D341Med (cell line): ENCODE measurements at regions not wholly inside any gene's neighbourhood (a gene's known extent, or its start where the extent isn't known, plus 50 kb on each side); places are given as distances from the start of the nearest gene placed in this dataset.
"Not testable (repeated sequence)": the region's sequence is repeated elsewhere in the genome, so short reads cannot be mapped to it uniquely, and the experiment has no call there.

ENCODE experiments used
- DNase-seq: peaks from one replicate; pipeline ENCODE4 v3.0.0; 2012; ENCODE audit warnings: low spot score

- DNase-seq, result no peak
Measured at GRCh38 chr4:14368391-14368790, 633.9 kb upstream of the CPEB2 start.

DNA sequence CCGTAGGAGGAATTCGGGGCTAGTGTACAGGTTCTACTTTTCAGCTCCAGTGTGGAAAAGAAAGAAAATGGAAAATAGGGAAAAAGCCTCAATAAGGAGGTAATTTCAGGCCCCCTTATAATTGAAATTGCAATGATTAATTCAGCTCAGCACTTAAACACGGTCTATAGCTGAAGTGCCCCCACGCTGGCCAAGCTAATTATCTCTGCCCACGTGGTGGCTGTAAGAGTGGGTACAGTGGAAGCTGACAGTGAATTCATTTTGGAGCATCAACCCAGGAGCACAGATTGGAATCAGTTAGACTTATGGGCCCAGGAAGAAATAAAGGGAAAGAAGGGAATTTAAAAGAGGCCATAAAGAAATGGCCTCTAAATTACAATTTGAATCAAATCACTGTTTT lies 631.1 kb upstream of the CPEB2 start:
- DNase-seq, result no peak

- no peak for DNase-seq
Measured at GRCh38 chr4:14375816-14376215, 626.5 kb upstream of the CPEB2 start.

GRCh38 chr4:14379183-14379582 lies 623.1 kb upstream of the CPEB2 start:
- no peak for DNase-seq

DNA sequence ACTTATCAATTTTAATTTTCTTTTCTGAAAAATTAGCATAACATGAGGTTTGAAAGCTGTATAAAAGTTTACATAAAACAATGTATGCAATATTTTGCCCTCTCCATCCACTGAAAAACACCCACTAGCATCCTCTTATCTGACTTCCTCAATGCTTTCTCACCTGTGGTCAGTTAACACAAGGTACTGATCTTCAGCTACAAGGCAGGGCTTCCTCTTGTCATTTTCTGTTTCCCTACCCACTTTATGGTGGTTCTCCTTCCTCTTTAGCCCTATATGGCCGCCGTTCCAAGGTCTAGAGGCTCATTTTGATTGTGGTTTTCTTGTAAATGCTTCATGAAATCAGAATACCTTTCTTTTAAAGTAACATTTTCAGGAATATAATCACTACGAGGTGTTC lies 618.6 kb upstream of the CPEB2 start:
- DNase-seq, result no peak

GRCh38 chr4:14384824-14385223 lies 617.5 kb upstream of the CPEB2 start:
- no peak for DNase-seq

- no peak for DNase-seq
Measured at GRCh38 chr4:14386196-14386595, 616.1 kb upstream of the CPEB2 start.

GRCh38 chr4:14387647-14388046 lies 614.6 kb upstream of the CPEB2 start:
- DNase-seq, result no peak

DNA sequence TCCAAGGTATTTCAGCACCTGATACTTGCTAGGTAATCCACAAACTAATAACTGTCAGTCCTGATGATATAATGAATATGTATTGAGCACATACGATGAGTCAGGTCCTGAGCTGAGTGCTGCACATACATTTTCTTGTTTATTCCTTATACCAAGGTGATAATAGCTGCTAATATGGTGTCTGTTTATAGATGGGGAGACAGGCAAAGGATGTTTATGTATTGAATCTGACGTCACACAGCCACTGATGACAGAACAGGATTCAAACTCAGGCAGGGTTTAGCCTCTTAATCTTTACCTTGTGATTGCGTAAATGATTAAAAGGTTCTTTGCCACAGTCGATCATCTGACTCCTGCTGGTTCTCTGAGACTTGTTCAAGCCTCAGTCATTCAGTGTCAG lies 609.9 kb upstream of the CPEB2 start:
- no peak for DNase-seq

DNA sequence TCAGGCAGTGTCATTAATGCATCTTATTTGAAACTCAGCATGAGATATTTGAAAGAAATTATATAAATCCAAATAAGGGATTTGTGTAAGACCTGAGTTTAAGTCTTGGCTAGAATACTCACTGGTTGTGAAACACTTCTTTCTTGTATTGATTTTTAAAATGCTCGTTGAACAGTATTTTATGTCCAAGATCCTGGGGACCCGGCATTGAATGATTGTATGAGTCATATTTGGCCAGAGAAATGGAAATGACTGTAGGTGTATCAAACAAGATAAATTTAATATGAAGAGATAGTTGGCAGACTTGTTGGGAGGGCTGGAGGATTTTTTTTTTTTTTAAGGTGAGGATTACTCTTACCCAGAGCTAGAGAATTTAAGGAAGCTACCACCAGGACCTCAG lies 606.1 kb upstream of the CPEB2 start:
- DNase-seq, result no peak

GRCh38 chr4:14399848-14400247 lies 602.4 kb upstream of the CPEB2 start:
- no peak for DNase-seq

- DNase-seq, result no peak
Measured at GRCh38 chr4:14400307-14400706, 602.0 kb upstream of the CPEB2 start.

DNA sequence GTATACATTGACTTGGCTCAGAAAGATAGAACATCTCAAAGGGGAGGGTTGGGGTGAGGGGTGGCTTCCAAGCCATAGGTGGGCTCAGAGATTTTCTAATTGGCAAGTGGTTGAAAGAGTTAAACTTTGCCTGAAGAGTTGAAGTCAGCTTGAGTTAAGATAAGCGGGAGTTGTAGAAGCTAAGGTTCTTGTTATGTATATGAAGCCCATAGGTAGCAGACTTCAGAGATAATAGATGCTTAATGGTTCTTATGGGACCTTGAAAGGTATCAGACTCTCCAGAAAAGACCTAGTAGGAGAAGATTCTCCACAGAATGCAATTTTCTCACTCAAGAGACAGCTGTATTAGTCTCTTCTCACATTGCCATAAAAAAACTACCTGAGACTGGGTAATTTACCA lies 599.1 kb upstream of the CPEB2 start:
- DNase-seq, result no peak

- DNase-seq, result no peak
Measured at GRCh38 chr4:14404730-14405129, 597.6 kb upstream of the CPEB2 start.

DNA sequence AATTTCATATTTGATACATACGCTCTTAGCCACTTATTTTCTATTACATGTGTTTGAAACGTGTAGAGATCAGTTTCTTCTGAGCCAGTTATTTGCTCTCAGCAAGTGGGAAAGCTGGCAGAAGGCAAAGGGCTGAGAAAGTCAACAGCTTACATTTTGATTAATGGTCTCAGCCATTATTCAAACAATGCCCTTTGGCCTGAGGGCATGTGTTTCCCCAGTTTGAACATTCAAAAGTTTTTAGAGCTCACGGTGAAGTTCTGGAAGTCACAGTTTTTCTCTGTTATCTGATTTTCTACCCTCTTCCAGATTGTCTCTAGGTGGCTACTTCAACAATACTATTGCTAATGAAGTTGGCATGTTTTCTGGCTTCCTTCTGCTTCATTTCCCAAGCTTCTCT lies 591.8 kb upstream of the CPEB2 start:
- no peak for DNase-seq

GRCh38 chr4:14415146-14415545 lies 587.1 kb upstream of the CPEB2 start:
- no peak for DNase-seq

- no peak for DNase-seq
Measured at GRCh38 chr4:14419516-14419915, 582.8 kb upstream of the CPEB2 start.

DNA sequence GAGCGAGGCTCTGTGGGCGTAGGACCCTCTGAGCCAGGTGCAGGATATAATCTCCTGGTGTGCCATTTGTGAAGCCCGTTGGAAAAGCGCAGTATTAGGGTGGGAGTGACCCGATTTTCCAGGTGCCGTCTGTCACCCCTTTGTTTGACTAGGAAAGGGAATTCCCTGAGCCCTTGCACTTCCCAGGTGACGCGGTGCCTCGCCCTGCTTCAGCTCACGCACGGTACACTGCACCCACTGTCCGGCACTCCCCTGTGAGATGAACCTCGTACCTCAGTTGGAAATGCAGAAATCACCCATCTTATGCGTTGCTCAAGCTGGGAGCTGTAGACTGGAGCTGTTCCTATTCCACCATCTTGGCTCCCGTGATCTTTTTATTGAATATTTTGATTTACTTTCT lies 576.0 kb upstream of the CPEB2 start:
- DNase-seq, result not testable (repeated sequence)

DNA sequence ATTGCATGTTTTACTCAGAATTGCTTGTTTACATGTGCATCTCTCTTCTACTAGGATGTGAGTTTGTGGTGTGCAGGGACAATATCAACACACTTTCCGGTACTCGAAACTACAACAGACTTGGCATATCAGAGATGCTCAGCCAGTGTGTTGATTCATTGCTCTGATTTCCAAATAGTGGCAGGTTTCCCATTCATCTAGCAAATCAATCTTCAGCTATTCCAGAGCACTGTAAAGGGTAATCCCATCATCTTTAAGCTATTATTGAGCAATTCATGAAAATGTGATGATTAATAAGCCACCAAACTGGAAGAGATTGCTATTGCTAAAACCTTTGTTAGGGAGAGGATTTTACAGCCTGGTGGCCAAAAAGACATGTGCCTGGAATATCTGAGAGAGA lies 574.2 kb upstream of the CPEB2 start:
- DNase-seq, result no peak

DNA sequence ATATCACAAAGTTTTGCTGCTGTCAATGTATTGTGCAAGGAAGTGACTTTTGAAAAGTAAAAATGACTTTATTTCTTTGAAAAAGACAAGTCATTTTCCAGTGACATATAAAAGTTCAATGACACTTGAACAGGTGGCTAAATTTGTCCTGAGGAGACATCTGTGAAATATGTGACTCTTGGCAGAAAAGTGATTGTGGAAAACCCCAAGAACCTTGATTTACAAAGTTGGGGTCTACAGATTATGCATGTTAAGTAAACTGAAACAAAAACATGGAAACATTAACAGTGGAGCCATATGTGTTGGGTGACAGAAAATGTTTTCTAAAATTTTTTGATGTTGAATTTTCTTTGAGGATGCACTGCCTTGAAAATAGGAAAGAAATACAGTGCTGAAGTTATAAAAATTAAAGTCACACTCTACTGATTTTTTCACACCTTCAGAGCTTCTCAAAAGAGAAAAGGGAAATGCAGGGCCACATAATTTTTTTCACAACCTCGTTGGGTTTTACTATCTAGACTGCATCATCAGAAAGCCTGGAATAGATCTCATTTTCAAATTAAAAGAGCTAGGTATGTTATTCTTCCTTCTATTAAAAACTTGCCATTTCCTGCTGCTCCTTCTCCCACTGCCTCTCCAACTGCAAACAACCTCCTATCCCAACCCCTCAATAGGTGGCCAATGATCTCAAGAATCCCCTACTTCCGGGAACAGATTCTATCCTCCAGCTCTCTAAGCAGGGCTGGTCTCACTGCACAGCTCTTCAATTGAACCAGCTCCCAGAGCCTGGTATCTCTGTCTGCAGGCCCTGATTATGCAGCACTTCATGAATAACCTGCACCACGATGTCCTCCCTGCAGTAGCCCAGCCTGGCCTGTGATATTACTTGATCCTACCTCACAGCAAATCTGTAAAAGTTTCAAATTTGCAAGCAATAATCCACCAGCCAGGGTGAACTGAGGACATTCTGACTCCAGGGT lies 570.8 kb upstream of the CPEB2 start:
- DNase-seq, result no peak

DNA sequence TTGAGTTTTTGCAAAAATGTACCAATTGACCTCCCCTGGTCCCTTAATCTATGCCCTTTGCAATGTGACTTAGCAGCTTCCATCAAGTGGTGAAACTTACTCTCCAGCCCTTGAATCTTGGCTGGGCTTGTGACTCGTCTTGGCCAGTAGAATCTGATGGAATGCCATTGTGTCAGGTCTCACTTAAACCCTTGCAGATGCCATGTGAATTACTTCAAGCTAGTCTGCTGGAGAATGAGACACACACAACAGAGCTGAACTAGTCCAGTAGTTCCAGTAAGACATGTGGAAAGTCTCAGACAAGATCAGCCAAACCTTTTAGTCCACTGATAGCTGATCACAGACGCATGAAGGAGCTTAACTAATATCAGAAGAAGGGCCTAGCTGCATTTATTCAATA lies 567.8 kb upstream of the CPEB2 start:
- no peak for DNase-seq

- no peak for DNase-seq
Measured at GRCh38 chr4:14434916-14435315, 567.4 kb upstream of the CPEB2 start.

- no peak for DNase-seq
Measured at GRCh38 chr4:14441561-14441960, 560.7 kb upstream of the CPEB2 start.

GRCh38 chr4:14445882-14446281 lies 556.4 kb upstream of the CPEB2 start:
- DNase-seq, result no peak
